ENCODE measurements at regions not wholly inside any gene's neighbourhood (a gene's known extent, or its start where the extent isn't known, plus 50 kb on each side); places are given as distances from the start of the nearest gene placed in this dataset.

- TF ChIP-seq REST (IDR thresholded peaks at IDR 0.05) (no peak), CTCF (IDR thresholded peaks at IDR 0.05) (no peak), POLR2A (IDR thresholded peaks at IDR 0.05; ENCODE audit: low read length) (no peak), RCOR1 (IDR thresholded peaks at IDR 0.05; ENCODE audit: low read depth, low read length) (no peak), CHD4 (IDR thresholded peaks at IDR 0.05; ENCODE audit: borderline replicate concordance) (no peak), MAZ (IDR thresholded peaks at IDR 0.05; ENCODE audit: borderline replicate concordance, low read depth, low read length) (no peak), SREBF2 (IDR thresholded peaks at IDR 0.05) (no peak), ZFP36 (IDR thresholded peaks at IDR 0.05; ENCODE audit: borderline replicate concordance, partially characterized antibody) (no peak), ESRRA (IDR thresholded peaks at IDR 0.05; ENCODE audit: borderline replicate concordance, low read length) (no peak), KDM5A (IDR thresholded peaks at IDR 0.05) (no peak), RFX5 (IDR thresholded peaks at IDR 0.05) (no peak), CEBPB (IDR thresholded peaks at IDR 0.05) (no peak)
- TF ChIP-seq, protein P1, sequence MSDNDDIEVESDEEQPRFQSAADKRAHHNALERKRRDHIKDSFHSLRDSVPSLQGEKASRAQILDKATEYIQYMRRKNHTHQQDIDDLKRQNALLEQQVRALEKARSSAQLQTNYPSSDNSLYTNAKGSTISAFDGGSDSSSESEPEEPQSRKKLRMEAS (IDR thresholded peaks at IDR 0.05), result no peak
Observed at GRCh38 chr6:131383421-131384411, 189.3 kb upstream of the ARG1 start.

All from A549 (cell line).